WTC11 (cell line): ENCODE measurements at regions not wholly inside any gene's neighbourhood (a gene's known extent, or its start where the extent isn't known, plus 50 kb on each side); places are given as distances from the start of the nearest gene placed in this dataset.

ENCODE experiments used
- CTCF ChIP-seq: fragments of 200-600 bp; IDR thresholded peaks from 2 replicates; pipeline ENCODE4 v1.8.0; 2022; ENCODE audit warnings: antibody characterized with exemption
- USF1 ChIP-seq: sonication (generic); formaldehyde crosslinking; IDR thresholded peaks from 2 replicates; pipeline ENCODE4 v1.8.0; 2022; ENCODE audit warnings: mild to moderate bottlenecking, missing genetic modification reagents
- USF2 ChIP-seq: sonication (generic); formaldehyde crosslinking; IDR thresholded peaks from 2 replicates; pipeline ENCODE4 v1.8.1; 2023; ENCODE audit warnings: mild to moderate bottlenecking, missing genetic modification reagents, moderate library complexity
- ZBTB43 ChIP-seq: sonication (generic); formaldehyde crosslinking; IDR thresholded peaks from 2 replicates; pipeline ENCODE4 v1.8.1; 2023; ENCODE audit warnings: mild to moderate bottlenecking, missing genetic modification reagents

DNA sequence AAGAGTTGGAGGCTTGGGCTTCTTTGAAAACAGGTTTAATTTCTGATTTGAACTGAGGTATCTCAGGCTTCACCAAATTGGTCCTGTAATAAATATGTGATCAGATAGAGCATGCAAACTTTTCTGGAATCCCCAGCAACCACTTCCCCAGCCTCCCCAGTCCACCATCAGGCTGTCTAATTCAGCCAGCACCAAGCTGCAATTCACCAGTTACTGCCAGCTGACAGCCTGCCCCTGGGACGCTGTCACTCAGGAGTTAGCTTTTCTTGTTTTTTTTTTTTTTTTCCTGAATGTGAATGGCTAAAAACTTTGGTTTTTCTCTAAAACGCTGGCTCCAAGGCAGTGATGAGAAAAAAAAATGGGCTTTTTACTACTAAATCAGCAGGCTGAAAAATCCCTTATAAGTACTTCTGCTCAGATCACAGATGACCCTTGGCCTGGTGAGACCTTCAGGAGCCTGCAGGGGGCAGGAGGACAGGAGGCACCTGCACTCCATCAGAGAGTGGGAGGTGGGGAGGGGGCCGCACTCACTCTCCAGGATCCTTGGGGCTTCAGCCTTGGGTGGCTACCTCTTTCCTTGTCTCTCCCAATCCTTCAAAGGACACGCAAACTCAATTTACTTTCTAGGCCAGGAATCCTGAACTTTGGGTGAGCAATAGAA is 349.4 kb downstream of the GATA3 start:
- no peak for TF ChIP-seq CTCF
- TF ChIP-seq ZBTB43 (CRISPR knock-in tag): no peak
- TF ChIP-seq USF2: no peak
- no peak for TF ChIP-seq USF1
